Gastroesophageal sphincter (tissue), 4 donors: ENCODE measurements at regions not wholly inside any gene's neighbourhood (a gene's known extent, or its start where the extent isn't known, plus 50 kb on each side); places are given as distances from the start of the nearest gene placed in this dataset.

Experiments
- ATAC-seq: fragments of 150-250 bp; one replicate; pipeline ENCODE4 v1.9.1; 2016; ENCODE audit warnings: mild to moderate bottlenecking, moderate library complexity
- H3K27ac ChIP-seq, 4 donors: fragments of 200-600 bp; sonication (generic) in 3 of 4; 1 replicate in 3 of 4; 2 replicates in 1 of 4; pipeline ENCODE4 v1.5.1; 2016 to 2019
- H3K27me3 ChIP-seq: fragments of 200-600 bp; sonication (generic); one replicate; pipeline ENCODE4 v1.5.1; 2019
- H3K36me3 ChIP-seq, 2 donors: fragments of 200-600 bp; sonication (generic); one replicate each; pipeline ENCODE4 v1.5.1; 2019; ENCODE audit warnings: control low read depth in 1 of 2
- H3K4me1 ChIP-seq, 3 donors: fragments of 200-600 bp; sonication (generic); 1 replicate in 2 of 3; 2 replicates in 1 of 3; pipeline ENCODE4 v1.5.1; 2016 to 2019; ENCODE audit warnings: control low read depth in 2 of 3
- H3K4me3 ChIP-seq, 2 donors: fragments of 200-600 bp; sonication (generic); one replicate each; pipeline ENCODE4 v1.5.1; 2019; ENCODE audit warnings: mild to moderate bottlenecking in 1 of 2, moderate library complexity in 1 of 2
- H3K9me3 ChIP-seq, 3 donors: fragments of 200-600 bp; sonication (generic); one replicate each; pipeline ENCODE4 v1.5.1; 2017 to 2019; ENCODE audit warnings: control low read depth in 2 of 3
- EP300 ChIP-seq: sonication (generic); formaldehyde crosslinking; IDR thresholded peaks from one replicate; pipeline ENCODE4 v1.6.1; 2017; ENCODE audit warnings: antibody characterized with exemption, mild to moderate bottlenecking
- POLR2A ChIP-seq, 2 donors: fragments of 450-650 bp; IDR thresholded peaks; one replicate each; pipeline ENCODE4 v1.6.1; 2017; ENCODE audit warnings: antibody characterized with exemption in 2 of 2, mild to moderate bottlenecking in 2 of 2, moderate library complexity in 1 of 2
- POLR2AphosphoS5 ChIP-seq: sonication (generic); formaldehyde crosslinking; IDR thresholded peaks from one replicate; pipeline ENCODE4 v1.6.1; 2017; ENCODE audit warnings: antibody characterized with exemption
- WGBS, 2 donors: methylation state at CpG; one replicate each; pipeline ENCODE4 v1.1.5; 2018; ENCODE audit warnings: low coverage in 1 of 2; 5-methylcytosine and 5-hydroxymethylcytosine counted together
- TF ChIP-seq, protein P1 (sequence below), 4 experiments: fragments of 200-600 bp in 2 of 4; fragments of 450-650 bp in 2 of 4; sonication (generic) in 1 of 4; IDR thresholded peaks; one replicate each; pipeline ENCODE4 v1.5.1; 2017 to 2019; ENCODE audit warnings: antibody characterized with exemption in 4 of 4, mild to moderate bottlenecking in 2 of 4, moderate library complexity in 2 of 4

DNA sequence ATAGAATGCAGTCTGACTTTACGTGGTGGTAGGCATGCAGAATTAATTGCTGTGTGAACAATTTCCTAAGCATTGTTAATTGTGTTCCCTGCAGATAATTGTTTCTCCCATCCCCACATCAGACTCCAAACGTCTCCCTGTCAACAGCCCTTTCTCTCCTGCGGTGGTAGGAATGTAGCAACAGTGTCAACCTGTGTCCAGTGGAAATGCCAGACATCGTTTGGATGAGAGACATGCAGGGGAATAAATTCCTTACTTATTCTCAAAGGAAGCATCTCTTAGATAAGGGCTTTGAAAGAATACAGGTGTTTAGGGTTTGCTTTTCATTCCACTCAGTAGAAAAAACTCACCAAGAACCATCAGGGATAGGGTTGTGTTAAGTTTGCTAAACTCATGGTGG is 245.3 kb upstream of the WWC1 start:
- WGBS, 2 donors, result 31 to 40% methylated on average over 3 to 4 of the region's 4 CpGs

GRCh38 chr5:168047043-168047668 is 244.3 kb upstream of the WWC1 start:
- H3K27ac ChIP-seq, result no peak overlapping the region
- TF ChIP-seq POLR2AphosphoS5 (no peak), POLR2A (IDR thresholded peaks at IDR 0.05) (no peak), EP300 (no peak)
- TF ChIP-seq, protein P1, sequence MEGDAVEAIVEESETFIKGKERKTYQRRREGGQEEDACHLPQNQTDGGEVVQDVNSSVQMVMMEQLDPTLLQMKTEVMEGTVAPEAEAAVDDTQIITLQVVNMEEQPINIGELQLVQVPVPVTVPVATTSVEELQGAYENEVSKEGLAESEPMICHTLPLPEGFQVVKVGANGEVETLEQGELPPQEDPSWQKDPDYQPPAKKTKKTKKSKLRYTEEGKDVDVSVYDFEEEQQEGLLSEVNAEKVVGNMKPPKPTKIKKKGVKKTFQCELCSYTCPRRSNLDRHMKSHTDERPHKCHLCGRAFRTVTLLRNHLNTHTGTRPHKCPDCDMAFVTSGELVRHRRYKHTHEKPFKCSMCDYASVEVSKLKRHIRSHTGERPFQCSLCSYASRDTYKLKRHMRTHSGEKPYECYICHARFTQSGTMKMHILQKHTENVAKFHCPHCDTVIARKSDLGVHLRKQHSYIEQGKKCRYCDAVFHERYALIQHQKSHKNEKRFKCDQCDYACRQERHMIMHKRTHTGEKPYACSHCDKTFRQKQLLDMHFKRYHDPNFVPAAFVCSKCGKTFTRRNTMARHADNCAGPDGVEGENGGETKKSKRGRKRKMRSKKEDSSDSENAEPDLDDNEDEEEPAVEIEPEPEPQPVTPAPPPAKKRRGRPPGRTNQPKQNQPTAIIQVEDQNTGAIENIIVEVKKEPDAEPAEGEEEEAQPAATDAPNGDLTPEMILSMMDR (IDR thresholded peaks at IDR 0.05), result peak in 3 of 4 experiments; percentile 18 to 59 (median 29)
- no peaks in the 10 kb centered on the region for H3K27me3 ChIP-seq
- H3K9me3 ChIP-seq, result no peaks in the 10 kb centered on the region
- no peak overlapping the region for H3K4me3 ChIP-seq
- no peaks in the 10 kb centered on the region for H3K36me3 ChIP-seq
- WGBS, 2 donors, result 15 to 67% methylated on average over 2 to 5 of the region's 11 CpGs
- ATAC-seq, result no peak
- H3K4me1 ChIP-seq, result peaks cover 0 to 10% (median 0%) of the 10 kb centered on the region in 3 donors

More for the DNA sequence above, 245.3 kb upstream of the WWC1 start:
- Histone ChIP-seq H3K27me3 (no peaks in the 10 kb centered on the region), H3K36me3 (no peaks in the 10 kb centered on the region), H3K4me3 (no peak overlapping the region), H3K4me1 (peaks cover 0 to 10% (median 0%) of the 10 kb centered on the region in 3 donors), H3K9me3 (no peaks in the 10 kb centered on the region), H3K27ac (no peak overlapping the region)
- TF ChIP-seq POLR2AphosphoS5, result no peak
- TF ChIP-seq POLR2A (IDR thresholded peaks at IDR 0.05), result no peak
- TF ChIP-seq EP300, result no peak
- ATAC-seq, result no peak

- Histone ChIP-seq H3K27me3 (no peaks in the 10 kb centered on the region), H3K4me3 (no peak overlapping the region), H3K27ac (no peak overlapping the region), H3K9me3 (no peaks in the 10 kb centered on the region), H3K36me3 (no peaks in the 10 kb centered on the region), H3K4me1 (peaks cover 0 to 10% (median 0%) of the 10 kb centered on the region in 3 donors)
- no CpG with 5 or more reads among the region's 1 CpG for WGBS, 2 donors
- ATAC-seq, result no peak
- TF ChIP-seq EP300 (no peak), POLR2AphosphoS5 (no peak), POLR2A (IDR thresholded peaks at IDR 0.05) (no peak)
- TF ChIP-seq, protein P1 (IDR thresholded peaks at IDR 0.05), result no peak
These were observed 243.8 kb upstream of the WWC1 start for GRCh38 chr5:168047669-168048111.

- no peaks in the 10 kb centered on the region for H3K9me3 ChIP-seq
- WGBS, 2 donors, result 73 to 80% methylated on average over 1 of the region's 1 CpG
- no peaks in the 10 kb centered on the region for H3K36me3 ChIP-seq
- ATAC-seq, result no peak
- H3K4me3 ChIP-seq, result no peak overlapping the region
- no peaks in the 10 kb centered on the region for H3K27me3 ChIP-seq
- no peak for TF ChIP-seq POLR2A (IDR thresholded peaks at IDR 0.05)
- no peak for TF ChIP-seq POLR2AphosphoS5
- TF ChIP-seq, protein P1 (IDR thresholded peaks at IDR 0.05), result no peak
- TF ChIP-seq EP300, result no peak
- no peak overlapping the region for H3K27ac ChIP-seq
- peaks cover 0 to 10% (median 0%) of the 10 kb centered on the region in 3 donors for H3K4me1 ChIP-seq
These were observed 243.0 kb upstream of the WWC1 start for GRCh38 chr5:168048486-168048885.

- ATAC-seq, result no peak
- 78 to 91% methylated on average over 4 of the region's 4 CpGs for WGBS, 2 donors
- TF ChIP-seq POLR2A (IDR thresholded peaks at IDR 0.05) (no peak), POLR2AphosphoS5 (no peak), EP300 (no peak)
- TF ChIP-seq, protein P1 (IDR thresholded peaks at IDR 0.05), result no peak
These were observed 238.8 kb upstream of the WWC1 start for GRCh38 chr5:168052686-168053085.

More at GRCh38 chr5:168052686-168053085, 238.8 kb upstream of the WWC1 start:
- Histone ChIP-seq H3K4me3 (no peak overlapping the region), H3K36me3 (no peaks in the 10 kb centered on the region), H3K27me3 (no peaks in the 10 kb centered on the region), H3K4me1 (peaks cover 0 to 4% (median 0%) of the 10 kb centered on the region in 3 donors), H3K9me3 (no peaks in the 10 kb centered on the region), H3K27ac (no peak overlapping the region)
